Astrocyte (in vitro differentiated cells and primary cell): ENCODE measurements at regions not wholly inside any gene's neighbourhood (a gene's known extent, or its start where the extent isn't known, plus 50 kb on each side); places are given as distances from the start of the nearest gene placed in this dataset.

Experiments
- DNase-seq: peaks from one replicate; pipeline ENCODE4 v3.0.0-alpha.2; 2010; ENCODE audit warnings: low read depth
- FAIRE-seq: peaks from 2 replicates; lab custom pipeline; 2011; peaks lifted over from hg19 to GRCh38; lab: Jason Lieb, UNC
- H2AFZ ChIP-seq: 2 replicates; pipeline ENCODE4 v1.6.0; 2012; ENCODE audit warnings: low read depth, low read length, inconsistent platforms
- H3K27ac ChIP-seq: 2 replicates; pipeline ENCODE4 v1.5.1; 2011; ENCODE audit warnings: low read depth, low read length, inconsistent platforms
- H3K27me3 ChIP-seq: 2 replicates; pipeline ENCODE4 v1.6.0; 2011; ENCODE audit warnings: low read length, inconsistent platforms; ENCODE audit not compliant: insufficient read depth
- H3K36me3 ChIP-seq: 2 replicates; pipeline ENCODE4 v1.5.1; 2011; ENCODE audit warnings: low read length, inconsistent platforms; ENCODE audit not compliant: insufficient read depth
- H3K4me1 ChIP-seq: 2 replicates; pipeline ENCODE4 v1.5.1; 2011; ENCODE audit warnings: low read length, inconsistent platforms; ENCODE audit not compliant: insufficient read depth
- H3K4me2 ChIP-seq: 2 replicates; pipeline ENCODE4 v1.6.0; 2012; ENCODE audit warnings: low read length, inconsistent platforms
- H3K4me3 ChIP-seq: 2 replicates; pipeline ENCODE4 v1.5.1; 2011; ENCODE audit warnings: low read depth, mild to moderate bottlenecking, low read length, inconsistent platforms; ENCODE audit not compliant: insufficient read depth
- H3K79me2 ChIP-seq: 2 replicates; pipeline ENCODE4 v1.6.0; 2012; ENCODE audit warnings: mild to moderate bottlenecking, low read length, inconsistent platforms; ENCODE audit not compliant: insufficient read depth
- H3K9ac ChIP-seq: 2 replicates; pipeline ENCODE4 v1.6.0; 2012; ENCODE audit warnings: mild to moderate bottlenecking, low read length, inconsistent platforms
- H3K9me3 ChIP-seq: 2 replicates; pipeline ENCODE4 v1.5.1; 2012; ENCODE audit warnings: low read depth, mild to moderate bottlenecking, low read length, inconsistent platforms; ENCODE audit not compliant: insufficient read depth
- H4K20me1 ChIP-seq: 2 replicates; pipeline ENCODE4 v1.6.0; 2012; ENCODE audit warnings: low read length, inconsistent platforms; ENCODE audit not compliant: insufficient read depth
- H3K27ac Mint-ChIP-seq: one replicate; pipeline ENCODE4 v1.8.0; 2021; ENCODE audit warnings: mild to moderate bottlenecking, mixed read lengths; ENCODE audit not compliant: unreplicated experiment
- H3K27me3 Mint-ChIP-seq: one replicate; pipeline ENCODE4 v1.8.0; 2021; ENCODE audit warnings: low read depth, mixed read lengths; ENCODE audit not compliant: unreplicated experiment
- H3K36me3 Mint-ChIP-seq: one replicate; pipeline ENCODE4 v1.8.0; 2021; ENCODE audit warnings: low read depth, mixed read lengths; ENCODE audit not compliant: unreplicated experiment
- H3K4me1 Mint-ChIP-seq: one replicate; pipeline ENCODE4 v1.8.0; 2021; ENCODE audit warnings: low read depth, mixed read lengths; ENCODE audit not compliant: unreplicated experiment
- H3K4me3 Mint-ChIP-seq: one replicate; pipeline ENCODE4 v1.8.0; 2021; ENCODE audit warnings: mild to moderate bottlenecking, moderate library complexity, mixed read lengths; ENCODE audit not compliant: unreplicated experiment
- H3K9me3 Mint-ChIP-seq: one replicate; pipeline ENCODE4 v1.8.0; 2021; ENCODE audit warnings: mild to moderate bottlenecking, mixed read lengths; ENCODE audit not compliant: unreplicated experiment
- CTCF ChIP-seq: IDR thresholded peaks from 2 replicates; pipeline ENCODE4 v1.5.1; 2011; ENCODE audit warnings: low read depth, mild to moderate bottlenecking, inconsistent platforms, low read length, moderate library complexity; ENCODE audit not compliant: insufficient read depth
- EZH2 ChIP-seq: IDR thresholded peaks from 2 replicates; pipeline ENCODE4 v1.6.1; 2012; ENCODE audit warnings: mild to moderate bottlenecking, low read length, inconsistent platforms; ENCODE audit not compliant: insufficient read depth

- H3K4me3 ChIP-seq, result no peak overlapping the region
- no peaks in the 10 kb centered on the region for H3K36me3 ChIP-seq
- Mint-ChIP-seq H3K4me3 (no peak overlapping the region), H3K9me3 (peaks cover 3% of the 10 kb centered on the region), H3K27ac (no peak overlapping the region), H3K4me1 (no peaks in the 10 kb centered on the region), H3K27me3 (no peaks in the 10 kb centered on the region), H3K36me3 (no peaks in the 10 kb centered on the region)
- no peaks in the 10 kb centered on the region for H3K79me2 ChIP-seq
- no peak overlapping the region for H2AFZ ChIP-seq
- no peak for FAIRE-seq
- no peak for TF ChIP-seq CTCF
- TF ChIP-seq EZH2, result no peak
- H3K4me1 ChIP-seq, result no peaks in the 10 kb centered on the region
- H4K20me1 ChIP-seq, result no peaks in the 10 kb centered on the region
- no peak for DNase-seq
- no peak overlapping the region for H3K27ac ChIP-seq
- H3K9ac ChIP-seq, result no peak overlapping the region
- peaks cover 4% of the 10 kb centered on the region for H3K9me3 ChIP-seq
- no peak overlapping the region for H3K4me2 ChIP-seq
- H3K27me3 ChIP-seq, result no peaks in the 10 kb centered on the region
Observed at GRCh38 chr16:7031031-7031430, 301.6 kb upstream of the RBFOX1 start.

GRCh38 chr16:7027401-7027800 lies 305.2 kb upstream of the RBFOX1 start:
- Histone ChIP-seq H3K4me1 (no peaks in the 10 kb centered on the region), H2AFZ (no peak overlapping the region), H3K4me2 (no peak overlapping the region), H3K4me3 (no peak overlapping the region), H3K79me2 (no peaks in the 10 kb centered on the region), H3K36me3 (no peaks in the 10 kb centered on the region), H3K27ac (no peak overlapping the region), H3K27me3 (no peaks in the 10 kb centered on the region), H4K20me1 (no peaks in the 10 kb centered on the region), H3K9ac (no peak overlapping the region), H3K9me3 (peaks cover 3% of the 10 kb centered on the region)
- peaks cover 3% of the 10 kb centered on the region for H3K9me3 Mint-ChIP-seq
- H3K36me3 Mint-ChIP-seq, result no peaks in the 10 kb centered on the region
- no peak overlapping the region for H3K4me3 Mint-ChIP-seq
- FAIRE-seq, result no peak
- DNase-seq, result no peak
- TF ChIP-seq CTCF (no peak), EZH2 (no peak)
- H3K4me1 Mint-ChIP-seq, result no peaks in the 10 kb centered on the region
- H3K27me3 Mint-ChIP-seq, result no peaks in the 10 kb centered on the region
- H3K27ac Mint-ChIP-seq, result no peak overlapping the region

- no peaks in the 10 kb centered on the region for H3K27me3 ChIP-seq
- H3K9me3 ChIP-seq, result peaks cover 3% of the 10 kb centered on the region
- Mint-ChIP-seq H3K4me1 (no peaks in the 10 kb centered on the region), H3K36me3 (no peaks in the 10 kb centered on the region), H3K9me3 (peaks cover 1% of the 10 kb centered on the region), H3K27me3 (no peaks in the 10 kb centered on the region), H3K4me3 (no peak overlapping the region), H3K27ac (no peak overlapping the region)
- no peaks in the 10 kb centered on the region for H3K79me2 ChIP-seq
- FAIRE-seq (no peak), DNase-seq (no peak)
- no peak overlapping the region for H2AFZ ChIP-seq
- H3K4me2 ChIP-seq, result no peak overlapping the region
- no peak overlapping the region for H3K4me3 ChIP-seq
- H4K20me1 ChIP-seq, result no peaks in the 10 kb centered on the region
- H3K9ac ChIP-seq, result no peak overlapping the region
- TF ChIP-seq EZH2, result no peak
- no peak for TF ChIP-seq CTCF
- H3K27ac ChIP-seq, result no peak overlapping the region
- H3K36me3 ChIP-seq, result no peaks in the 10 kb centered on the region
- no peaks in the 10 kb centered on the region for H3K4me1 ChIP-seq
Observed at GRCh38 chr16:7026639-7027038, 306.0 kb upstream of the RBFOX1 start.
